Osteoblast (primary cell): ENCODE measurements at regions not wholly inside any gene's neighbourhood (a gene's known extent, or its start where the extent isn't known, plus 50 kb on each side); places are given as distances from the start of the nearest gene placed in this dataset.
A peak's percentile ranks its signal among the peaks of the same experiment; 100 is the strongest.

Source experiments
- DNase-seq: peaks from one replicate; pipeline ENCODE4 v3.0.0; 2011; ENCODE audit warnings: low spot score, mixed read lengths; ENCODE audit not compliant: insufficient read length; ENCODE audit errors: missing footprints
- H2AFZ ChIP-seq: 2 replicates; pipeline ENCODE4 v1.6.0; 2011; ENCODE audit warnings: mild to moderate bottlenecking, low read length
- H3K27ac ChIP-seq: 2 replicates; pipeline ENCODE4 v1.5.1; 2011; ENCODE audit warnings: mild to moderate bottlenecking, low read depth, low read length, moderate library complexity
- H3K27me3 ChIP-seq: 2 replicates; pipeline ENCODE4 v1.6.0; 2012; ENCODE audit warnings: mild to moderate bottlenecking, control low read depth, inconsistent platforms, low read length, moderate library complexity; ENCODE audit not compliant: insufficient read depth
- H3K36me3 ChIP-seq: 2 replicates; pipeline ENCODE4 v1.5.1; 2011; ENCODE audit warnings: mild to moderate bottlenecking, low read length, control low read depth, moderate library complexity; ENCODE audit not compliant: insufficient read depth
- H3K4me1 ChIP-seq: 2 replicates; pipeline ENCODE4 v1.5.1; 2011; ENCODE audit warnings: mild to moderate bottlenecking, low read length, control low read depth, moderate library complexity; ENCODE audit not compliant: insufficient read depth
- H3K4me2 ChIP-seq: 2 replicates; pipeline ENCODE4 v1.6.0; 2011; ENCODE audit warnings: mild to moderate bottlenecking, low read length; ENCODE audit not compliant: insufficient read depth
- H3K4me3 ChIP-seq: fragments of 200-600 bp; sonication (generic); 3 replicates; pipeline ENCODE4 v1.5.1; 2012; ENCODE audit warnings: mild to moderate bottlenecking, low read length, inconsistent platforms; ENCODE audit not compliant: insufficient read depth
- H3K79me2 ChIP-seq: 2 replicates; pipeline ENCODE4 v1.6.0; 2012; ENCODE audit warnings: mild to moderate bottlenecking, low read length, control low read depth, inconsistent platforms; ENCODE audit not compliant: insufficient read depth
- H3K9me3 ChIP-seq: 2 replicates; pipeline ENCODE4 v1.5.1; 2011; ENCODE audit warnings: low read depth, low read length, control low read depth
- H4K20me1 ChIP-seq: 2 replicates; pipeline ENCODE4 v1.6.0; 2012; ENCODE audit warnings: mild to moderate bottlenecking, low read length, control low read depth; ENCODE audit not compliant: insufficient read depth
- CTCF ChIP-seq: IDR thresholded peaks from 2 replicates; pipeline ENCODE4 v1.5.1; 2011; ENCODE audit warnings: mild to moderate bottlenecking, low read depth, low read length, moderate library complexity; ENCODE audit errors: extremely low read depth

GRCh38 chr2:217218269-217219163 is 358.7 kb upstream of the TNP1 start:
- no peak overlapping the region for H2AFZ ChIP-seq
- no peak overlapping the region for H3K4me2 ChIP-seq
- no peaks in the 10 kb centered on the region for H3K36me3 ChIP-seq
- no peaks in the 10 kb centered on the region for H3K9me3 ChIP-seq
- H3K79me2 ChIP-seq: no peaks in the 10 kb centered on the region
- H3K27ac ChIP-seq: no peak overlapping the region
- H3K4me1 ChIP-seq: peaks cover 31% of the 10 kb centered on the region
- H4K20me1 ChIP-seq: no peaks in the 10 kb centered on the region
- no peak for TF ChIP-seq CTCF
- DNase-seq: no peak
- H3K27me3 ChIP-seq: no peaks in the 10 kb centered on the region
- H3K4me3 ChIP-seq: no peak overlapping the region

GRCh38 chr2:217216982-217217381 is 357.1 kb upstream of the TNP1 start:
- no peak overlapping the region for H3K4me3 ChIP-seq
- no peaks in the 10 kb centered on the region for H3K79me2 ChIP-seq
- DNase-seq: no peak
- no peaks in the 10 kb centered on the region for H3K27me3 ChIP-seq
- TF ChIP-seq CTCF: no peak
- H3K4me1 ChIP-seq: peaks cover 16% of the 10 kb centered on the region
- no peaks in the 10 kb centered on the region for H3K36me3 ChIP-seq
- no peaks in the 10 kb centered on the region for H3K9me3 ChIP-seq
- no peaks in the 10 kb centered on the region for H4K20me1 ChIP-seq
- no peak overlapping the region for H3K4me2 ChIP-seq
- H3K27ac ChIP-seq: no peak overlapping the region
- no peak overlapping the region for H2AFZ ChIP-seq

GRCh38 chr2:217216316-217216715 is 356.5 kb upstream of the TNP1 start:
- Histone ChIP-seq H2AFZ (no peak overlapping the region), H3K4me2 (no peak overlapping the region), H3K27ac (no peak overlapping the region), H3K4me1 (peaks cover 14% of the 10 kb centered on the region), H3K4me3 (no peak overlapping the region), H3K27me3 (no peaks in the 10 kb centered on the region), H4K20me1 (no peaks in the 10 kb centered on the region), H3K36me3 (no peaks in the 10 kb centered on the region), H3K9me3 (no peaks in the 10 kb centered on the region), H3K79me2 (no peaks in the 10 kb centered on the region)
- TF ChIP-seq CTCF: no peak
- DNase-seq: no peak

- H3K27me3 ChIP-seq: no peaks in the 10 kb centered on the region
- no peaks in the 10 kb centered on the region for H4K20me1 ChIP-seq
- peak; percentile 39 for DNase-seq
- peaks cover 14% of the 10 kb centered on the region for H3K4me1 ChIP-seq
- no peaks in the 10 kb centered on the region for H3K36me3 ChIP-seq
- no peak for TF ChIP-seq CTCF
- no peaks in the 10 kb centered on the region for H3K79me2 ChIP-seq
- no peak overlapping the region for H3K27ac ChIP-seq
- H3K4me2 ChIP-seq: peak overlapping the region; percentile 14
- no peaks in the 10 kb centered on the region for H3K9me3 ChIP-seq
- H2AFZ ChIP-seq: peak overlapping the region; percentile 58
- H3K4me3 ChIP-seq: no peak overlapping the region
Observed at GRCh38 chr2:217215877-217216276, 356.0 kb upstream of the TNP1 start.
